ENCODE measurements at regions not wholly inside any gene's neighbourhood (a gene's known extent, or its start where the extent isn't known, plus 50 kb on each side); places are given as distances from the start of the nearest gene placed in this dataset.

DNA sequence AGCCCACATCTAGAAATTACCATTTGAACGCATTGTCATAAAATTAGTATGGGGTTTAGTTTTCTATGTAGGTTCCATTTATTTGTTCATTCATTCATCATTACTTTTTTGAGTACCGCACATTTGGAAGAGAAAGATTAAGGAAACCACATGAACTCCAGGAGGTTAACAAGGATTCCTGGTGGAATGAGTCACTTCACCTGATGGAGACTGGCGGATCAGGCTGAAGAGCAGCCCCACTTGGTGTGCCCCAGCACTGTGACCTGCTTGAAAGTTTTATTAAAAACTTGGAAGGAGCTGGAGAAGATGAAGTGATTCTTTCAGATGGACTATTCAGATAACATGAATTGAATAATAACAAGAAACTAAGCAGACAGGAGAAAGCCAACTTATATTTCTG is 293.6 kb upstream of the CDH11 start:
- Histone ChIP-seq H3K36me3 (ENCODE audit: control insufficient read depth, low read length) (no peaks in the 10 kb centered on the region), H3K27me3 (ENCODE audit: control insufficient read depth, low read length) (no peaks in the 10 kb centered on the region), H3K79me2 (ENCODE audit: control insufficient read depth, low read length) (no peaks in the 10 kb centered on the region), H3K27ac (ENCODE audit: low read depth, low read length) (no peak overlapping the region), H4K20me1 (ENCODE audit: control insufficient read depth, insufficient read depth, low read depth, low read length) (no peaks in the 10 kb centered on the region), H3K9me3 (ENCODE audit: control insufficient read depth, insufficient read depth, low read length) (no peaks in the 10 kb centered on the region), H3K4me3 (ENCODE audit: low read length) (no peak overlapping the region), H3F3A (ENCODE audit: control insufficient read depth, insufficient read depth) (no peaks in the 10 kb centered on the region), H3K4me2 (ENCODE audit: low read length) (no peak overlapping the region), H3K9me2 (replicated peaks; ENCODE audit: control insufficient read depth, low read length) (no peaks in the 10 kb centered on the region), H3K4me1 (ENCODE audit: control insufficient read depth, low read length) (no peaks in the 10 kb centered on the region)
- TF ChIP-seq EZH2phosphoT487 (IDR thresholded peaks at IDR 0.05; ENCODE audit: borderline replicate concordance, low read length): no peak
- TF ChIP-seq, protein P1, sequence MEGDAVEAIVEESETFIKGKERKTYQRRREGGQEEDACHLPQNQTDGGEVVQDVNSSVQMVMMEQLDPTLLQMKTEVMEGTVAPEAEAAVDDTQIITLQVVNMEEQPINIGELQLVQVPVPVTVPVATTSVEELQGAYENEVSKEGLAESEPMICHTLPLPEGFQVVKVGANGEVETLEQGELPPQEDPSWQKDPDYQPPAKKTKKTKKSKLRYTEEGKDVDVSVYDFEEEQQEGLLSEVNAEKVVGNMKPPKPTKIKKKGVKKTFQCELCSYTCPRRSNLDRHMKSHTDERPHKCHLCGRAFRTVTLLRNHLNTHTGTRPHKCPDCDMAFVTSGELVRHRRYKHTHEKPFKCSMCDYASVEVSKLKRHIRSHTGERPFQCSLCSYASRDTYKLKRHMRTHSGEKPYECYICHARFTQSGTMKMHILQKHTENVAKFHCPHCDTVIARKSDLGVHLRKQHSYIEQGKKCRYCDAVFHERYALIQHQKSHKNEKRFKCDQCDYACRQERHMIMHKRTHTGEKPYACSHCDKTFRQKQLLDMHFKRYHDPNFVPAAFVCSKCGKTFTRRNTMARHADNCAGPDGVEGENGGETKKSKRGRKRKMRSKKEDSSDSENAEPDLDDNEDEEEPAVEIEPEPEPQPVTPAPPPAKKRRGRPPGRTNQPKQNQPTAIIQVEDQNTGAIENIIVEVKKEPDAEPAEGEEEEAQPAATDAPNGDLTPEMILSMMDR (IDR thresholded peaks at IDR 0.05; ENCODE audit: low read depth, low read length, poor library complexity, severe bottlenecking): no peak

DNA sequence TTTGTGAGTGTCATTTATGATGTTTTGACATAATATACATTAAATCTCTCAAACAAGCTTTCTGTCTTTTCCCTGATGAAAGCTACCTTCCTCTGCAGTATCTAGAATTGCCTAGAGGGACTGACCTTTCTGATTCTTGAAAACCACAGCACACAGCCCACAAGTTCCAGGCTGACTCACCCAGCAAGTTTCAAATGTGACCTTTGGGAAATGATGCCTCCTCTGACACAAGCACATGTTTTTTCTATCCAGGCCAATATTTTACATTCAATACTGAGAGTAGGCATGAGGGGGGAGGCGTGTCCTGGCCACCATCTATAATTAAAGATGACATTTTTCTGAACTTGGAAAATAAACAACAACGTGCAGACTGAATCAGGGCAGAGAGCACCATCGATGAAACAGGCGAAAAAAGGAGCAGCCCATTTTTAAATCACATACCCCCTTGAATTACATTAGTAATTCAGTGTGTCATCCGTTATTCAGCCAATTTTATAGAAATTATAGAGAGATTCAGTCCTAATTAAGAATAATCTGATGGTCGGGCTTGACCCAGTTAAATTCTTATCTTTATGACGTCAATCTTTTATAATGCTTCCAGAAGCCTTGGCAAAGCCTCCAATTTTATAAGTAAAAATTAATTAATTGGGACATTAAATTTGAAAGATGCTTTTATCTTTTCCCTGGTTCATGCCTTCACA is 292.6 kb upstream of the CDH11 start:
- no peaks in the 10 kb centered on the region for H3K27me3 ChIP-seq (ENCODE audit: control insufficient read depth, low read length)
- H3F3A ChIP-seq (ENCODE audit: control insufficient read depth, insufficient read depth): no peaks in the 10 kb centered on the region
- no peak overlapping the region for H3K4me2 ChIP-seq (ENCODE audit: low read length)
- no peak for TF ChIP-seq EZH2phosphoT487 (IDR thresholded peaks at IDR 0.05; ENCODE audit: borderline replicate concordance, low read length)
- TF ChIP-seq, protein P1 (IDR thresholded peaks at IDR 0.05; ENCODE audit: low read depth, low read length, poor library complexity, severe bottlenecking): no peak
- no peaks in the 10 kb centered on the region for H3K36me3 ChIP-seq (ENCODE audit: control insufficient read depth, low read length)
- no peaks in the 10 kb centered on the region for H3K79me2 ChIP-seq (ENCODE audit: control insufficient read depth, low read length)
- no peak overlapping the region for H3K4me3 ChIP-seq (ENCODE audit: low read length)
- H4K20me1 ChIP-seq (ENCODE audit: control insufficient read depth, insufficient read depth, low read depth, low read length): no peaks in the 10 kb centered on the region
- H3K9me2 ChIP-seq (replicated peaks; ENCODE audit: control insufficient read depth, low read length): no peaks in the 10 kb centered on the region
- H3K9me3 ChIP-seq (ENCODE audit: control insufficient read depth, insufficient read depth, low read length): no peaks in the 10 kb centered on the region
- no peaks in the 10 kb centered on the region for H3K4me1 ChIP-seq (ENCODE audit: control insufficient read depth, low read length)
- no peak overlapping the region for H3K27ac ChIP-seq (ENCODE audit: low read depth, low read length)

DNA sequence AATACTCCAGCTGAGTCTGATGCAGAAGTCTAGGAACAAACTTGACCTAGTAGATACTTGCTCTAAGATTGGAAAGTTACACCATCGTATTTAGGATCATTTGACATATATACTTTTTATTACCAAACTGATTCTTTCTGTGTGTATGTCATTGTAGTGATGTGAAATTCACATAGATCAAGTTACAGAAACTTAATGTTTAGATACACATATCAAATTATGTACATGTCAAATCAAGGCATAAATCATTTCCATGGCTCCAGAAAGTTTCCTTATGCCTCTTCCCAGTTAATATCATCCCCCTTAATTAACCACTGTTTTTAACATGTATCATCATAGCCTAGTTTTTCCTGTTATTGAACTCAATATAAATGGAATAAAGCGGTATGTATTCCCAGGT is 292.0 kb upstream of the CDH11 start:
- TF ChIP-seq, protein P1 (IDR thresholded peaks at IDR 0.05; ENCODE audit: low read depth, low read length, poor library complexity, severe bottlenecking): no peak
- no peak for TF ChIP-seq EZH2phosphoT487 (IDR thresholded peaks at IDR 0.05; ENCODE audit: borderline replicate concordance, low read length)
- Histone ChIP-seq H3K9me3 (ENCODE audit: control insufficient read depth, insufficient read depth, low read length) (no peaks in the 10 kb centered on the region), H3K79me2 (ENCODE audit: control insufficient read depth, low read length) (no peaks in the 10 kb centered on the region), H4K20me1 (ENCODE audit: control insufficient read depth, insufficient read depth, low read depth, low read length) (no peaks in the 10 kb centered on the region), H3K36me3 (ENCODE audit: control insufficient read depth, low read length) (no peaks in the 10 kb centered on the region), H3K9me2 (replicated peaks; ENCODE audit: control insufficient read depth, low read length) (no peaks in the 10 kb centered on the region), H3K27ac (ENCODE audit: low read depth, low read length) (no peak overlapping the region), H3K27me3 (ENCODE audit: control insufficient read depth, low read length) (no peaks in the 10 kb centered on the region), H3F3A (ENCODE audit: control insufficient read depth, insufficient read depth) (no peaks in the 10 kb centered on the region), H3K4me3 (ENCODE audit: low read length) (no peak overlapping the region), H3K4me2 (ENCODE audit: low read length) (no peak overlapping the region), H3K4me1 (ENCODE audit: control insufficient read depth, low read length) (no peaks in the 10 kb centered on the region)

All from DOHH2 (cell line).